ENCODE measurements at regions not wholly inside any gene's neighbourhood (a gene's known extent, or its start where the extent isn't known, plus 50 kb on each side); places are given as distances from the start of the nearest gene placed in this dataset.

DNA sequence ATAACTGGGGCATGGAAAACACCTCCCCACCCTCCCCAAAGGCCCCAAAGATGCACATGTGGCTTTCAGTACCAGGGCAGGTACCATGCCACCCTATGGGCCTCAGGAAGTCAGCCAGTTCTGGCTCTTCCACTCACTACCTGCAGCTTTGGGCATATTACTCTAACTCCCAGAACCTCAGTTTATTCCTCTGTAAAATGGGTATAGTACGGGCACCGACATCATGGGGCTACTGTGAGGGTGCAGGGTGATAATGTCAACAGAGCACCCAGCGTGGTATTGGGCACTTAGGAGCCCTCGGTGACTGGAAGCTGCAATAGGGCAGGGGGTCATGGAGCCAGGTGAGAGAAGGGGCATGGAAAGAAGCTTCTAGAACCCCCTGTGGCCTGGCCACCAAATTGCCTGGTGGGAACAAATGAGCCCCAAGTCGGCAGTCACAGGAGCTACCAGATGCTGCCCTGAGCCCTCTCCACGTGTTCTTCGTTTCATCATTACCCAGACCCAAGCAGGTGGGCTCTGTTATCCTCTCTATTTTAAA lies 512.1 kb downstream of the SHQ1 start:
- POLR2A ChIA-PET: no interaction called here
- no peak overlapping the region for H3K27ac Mint-ChIP-seq
- Histone ChIP-seq H3K36me3 (ENCODE audit: insufficient read depth, low read length) (no peaks in the 10 kb centered on the region), H3K4me1 (ENCODE audit: insufficient read depth, low read length) (peaks cover 5% of the 10 kb centered on the region), H3K9me3 (ENCODE audit: low read length) (no peaks in the 10 kb centered on the region), H3K4me3 (ENCODE audit: low read length) (no peak overlapping the region), H3K27ac (ENCODE audit: low read depth, low read length) (no peak overlapping the region), H3K27me3 (ENCODE audit: insufficient read depth, low read length, poor library complexity, severe bottlenecking) (no peaks in the 10 kb centered on the region)
- no peak for DNase-seq
- peaks cover 0 to 6% of the 10 kb centered on the region in 2 donors for H3K27me3 Mint-ChIP-seq
- no peaks in the 10 kb centered on the region for H3K4me1 Mint-ChIP-seq
- no peak overlapping the region for H3K4me3 Mint-ChIP-seq
- H3K9me3 Mint-ChIP-seq: no peaks in the 10 kb centered on the region
- H3K36me3 Mint-ChIP-seq: no peaks in the 10 kb centered on the region
- CTCF ChIA-PET: no interaction called here

DNA sequence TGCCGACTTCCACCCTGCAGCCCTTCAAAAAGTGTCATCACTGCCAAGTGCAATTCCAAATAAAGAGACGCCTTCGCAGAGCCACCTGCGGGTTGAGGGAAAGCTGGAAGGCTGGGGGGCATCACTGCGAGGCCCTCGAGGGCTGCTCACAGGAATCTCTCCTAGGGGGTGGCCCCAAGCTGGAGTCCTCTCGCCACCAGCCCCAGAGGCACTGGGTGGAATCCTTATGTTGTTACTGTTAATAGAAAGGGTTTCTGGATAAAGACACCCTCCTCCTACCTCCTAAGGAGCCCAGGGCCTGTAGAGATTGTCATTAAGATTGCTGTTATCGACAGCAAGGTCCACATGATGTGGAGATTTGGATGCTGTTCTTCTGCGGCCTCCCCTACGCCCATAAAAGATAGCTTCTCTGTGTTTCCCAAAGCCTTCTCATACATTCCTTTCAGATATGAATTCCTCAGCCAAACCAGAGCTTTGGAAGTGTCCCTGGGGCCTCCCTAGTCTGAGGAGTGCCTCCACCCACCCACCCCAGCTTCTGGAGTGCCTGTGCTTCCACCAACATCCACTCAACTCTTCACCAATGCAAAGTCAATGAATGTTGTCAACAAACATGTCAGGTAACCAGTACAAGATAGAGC lies 512.7 kb downstream of the SHQ1 start:
- H3K4me3 ChIP-seq (ENCODE audit: low read length): no peak overlapping the region
- Mint-ChIP-seq H3K27me3 (peaks cover 0 to 6% of the 10 kb centered on the region in 2 donors), H3K4me1 (no peaks in the 10 kb centered on the region), H3K4me3 (no peak overlapping the region), H3K36me3 (no peaks in the 10 kb centered on the region), H3K9me3 (no peaks in the 10 kb centered on the region), H3K27ac (no peak overlapping the region)
- no peak for DNase-seq
- no peaks in the 10 kb centered on the region for H3K36me3 ChIP-seq (ENCODE audit: insufficient read depth, low read length)
- H3K9me3 ChIP-seq (ENCODE audit: low read length): no peaks in the 10 kb centered on the region
- no peaks in the 10 kb centered on the region for H3K27me3 ChIP-seq (ENCODE audit: insufficient read depth, low read length, poor library complexity, severe bottlenecking)
- H3K27ac ChIP-seq (ENCODE audit: low read depth, low read length): no peak overlapping the region
- peaks cover 5% of the 10 kb centered on the region for H3K4me1 ChIP-seq (ENCODE audit: insufficient read depth, low read length)
- POLR2A ChIA-PET: no interaction called here
- CTCF ChIA-PET: no interaction called here

DNA sequence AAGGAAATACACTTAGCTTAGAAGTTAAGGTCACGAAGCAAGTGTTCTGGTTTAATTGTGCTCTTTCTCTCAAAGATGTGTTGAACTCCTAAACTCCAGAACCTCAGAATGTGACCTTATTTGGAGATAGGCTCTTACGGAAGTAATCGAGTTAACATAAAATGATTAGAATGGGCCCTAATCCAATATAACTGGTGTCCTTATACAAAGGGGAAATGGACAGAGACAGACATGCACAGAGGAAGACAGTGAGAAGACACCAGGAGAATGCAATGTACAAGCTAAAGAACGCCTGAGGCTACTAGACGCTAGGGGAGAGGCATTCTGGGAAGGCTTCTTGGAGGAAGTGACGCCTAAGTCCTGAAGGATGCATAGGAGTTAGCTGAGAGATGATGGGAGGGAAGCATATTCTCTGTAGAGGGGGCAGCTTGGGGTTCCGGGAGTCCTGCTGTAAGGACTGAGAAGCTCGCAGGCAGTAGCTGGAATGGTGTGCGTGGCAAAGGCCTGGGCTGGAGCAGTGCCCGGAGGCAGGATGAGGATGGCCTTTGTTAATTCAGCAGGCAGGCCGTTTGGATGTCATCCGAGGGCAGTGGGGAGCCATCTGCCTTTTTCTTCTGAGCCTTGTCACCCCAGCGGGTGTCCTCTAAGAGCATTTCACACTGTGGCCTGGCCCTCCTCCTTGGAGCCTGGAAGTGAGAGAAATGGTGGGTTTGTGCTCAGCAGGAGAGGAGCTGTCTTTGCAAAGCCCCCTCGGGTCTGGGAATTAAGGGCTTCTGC lies 513.4 kb downstream of the SHQ1 start:
- no peaks in the 10 kb centered on the region for H3K36me3 ChIP-seq (ENCODE audit: insufficient read depth, low read length)
- H3K4me1 ChIP-seq (ENCODE audit: insufficient read depth, low read length): peaks cover 5% of the 10 kb centered on the region
- no peaks in the 10 kb centered on the region for H3K9me3 Mint-ChIP-seq
- H3K27ac ChIP-seq (ENCODE audit: low read depth, low read length): no peak overlapping the region
- ChIA-PET POLR2A (no interaction called here), CTCF (no interaction called here)
- H3K27ac Mint-ChIP-seq: no peak overlapping the region
- no peak for DNase-seq
- no peaks in the 10 kb centered on the region for H3K27me3 ChIP-seq (ENCODE audit: insufficient read depth, low read length, poor library complexity, severe bottlenecking)
- H3K9me3 ChIP-seq (ENCODE audit: low read length): no peaks in the 10 kb centered on the region
- no peaks in the 10 kb centered on the region for H3K4me1 Mint-ChIP-seq
- no peak overlapping the region for H3K4me3 ChIP-seq (ENCODE audit: low read length)
- no peaks in the 10 kb centered on the region for H3K36me3 Mint-ChIP-seq
- no peak overlapping the region for H3K4me3 Mint-ChIP-seq
- peaks cover 0 to 6% of the 10 kb centered on the region in 2 donors for H3K27me3 Mint-ChIP-seq

DNA sequence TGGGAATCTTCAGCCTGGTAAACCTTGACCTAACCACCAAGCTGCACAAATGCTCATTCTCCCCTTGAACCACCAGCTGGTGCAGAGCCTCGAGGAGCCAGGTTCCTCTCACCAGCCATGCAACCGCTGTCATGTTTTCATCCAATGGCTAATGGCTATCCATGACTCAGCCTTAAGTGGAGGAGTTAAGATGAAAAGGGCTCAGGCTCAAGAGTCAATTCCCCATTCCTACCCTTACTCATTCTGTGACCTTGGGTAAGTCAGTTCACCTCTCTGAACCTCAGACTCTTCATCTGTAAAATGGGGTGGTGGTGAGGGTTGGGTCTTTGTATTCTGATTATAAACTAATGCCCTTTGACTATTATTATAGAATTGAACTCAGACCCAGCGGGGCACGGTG lies 515.6 kb downstream of the SHQ1 start:
- DNase-seq: no peak
- Histone ChIP-seq H3K36me3 (ENCODE audit: insufficient read depth, low read length) (no peaks in the 10 kb centered on the region), H3K4me3 (ENCODE audit: low read length) (no peak overlapping the region), H3K27ac (ENCODE audit: low read depth, low read length) (no peak overlapping the region), H3K9me3 (ENCODE audit: low read length) (no peaks in the 10 kb centered on the region), H3K4me1 (ENCODE audit: insufficient read depth, low read length) (peaks cover 5% of the 10 kb centered on the region), H3K27me3 (ENCODE audit: insufficient read depth, low read length, poor library complexity, severe bottlenecking) (no peaks in the 10 kb centered on the region)
- no peaks in the 10 kb centered on the region for H3K36me3 Mint-ChIP-seq
- no peaks in the 10 kb centered on the region for H3K9me3 Mint-ChIP-seq
- H3K4me3 Mint-ChIP-seq: no peak overlapping the region
- CTCF ChIA-PET: no interaction called here
- POLR2A ChIA-PET: no interaction called here
- H3K27me3 Mint-ChIP-seq: peaks cover 3 to 10% of the 10 kb centered on the region in 2 donors
- no peaks in the 10 kb centered on the region for H3K4me1 Mint-ChIP-seq
- no peak overlapping the region for H3K27ac Mint-ChIP-seq

DNA sequence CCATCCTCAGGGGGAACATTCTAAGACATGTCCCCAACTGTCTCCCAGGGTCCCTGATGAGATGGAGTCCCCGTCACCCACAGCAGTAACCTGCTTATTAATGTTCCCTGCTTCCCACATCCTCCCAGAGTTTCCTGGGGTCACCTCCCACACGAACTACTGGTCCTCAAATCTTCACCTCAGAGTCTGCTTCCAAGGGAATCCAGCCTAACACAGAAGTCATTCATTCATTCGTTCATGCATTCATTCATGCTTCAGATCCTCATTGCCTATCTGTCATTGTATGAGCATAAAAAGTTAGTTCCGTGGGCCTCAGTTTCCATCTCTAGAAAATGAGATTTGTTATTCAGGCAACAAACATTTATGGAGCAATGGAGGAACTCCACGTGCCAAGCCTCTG lies 516.2 kb downstream of the SHQ1 start:
- H3K27ac ChIP-seq (ENCODE audit: low read depth, low read length): no peak overlapping the region
- ChIA-PET POLR2A (no interaction called here), CTCF (no interaction called here)
- Mint-ChIP-seq H3K4me3 (no peak overlapping the region), H3K4me1 (no peaks in the 10 kb centered on the region), H3K27me3 (peaks cover 3 to 10% of the 10 kb centered on the region in 2 donors), H3K9me3 (no peaks in the 10 kb centered on the region), H3K27ac (no peak overlapping the region), H3K36me3 (no peaks in the 10 kb centered on the region)
- H3K36me3 ChIP-seq (ENCODE audit: insufficient read depth, low read length): no peaks in the 10 kb centered on the region
- H3K4me1 ChIP-seq (ENCODE audit: insufficient read depth, low read length): peaks cover under 1% of the 10 kb centered on the region
- DNase-seq: no peak
- H3K4me3 ChIP-seq (ENCODE audit: low read length): no peak overlapping the region
- H3K27me3 ChIP-seq (ENCODE audit: insufficient read depth, low read length, poor library complexity, severe bottlenecking): no peaks in the 10 kb centered on the region
- H3K9me3 ChIP-seq (ENCODE audit: low read length): no peaks in the 10 kb centered on the region

DNA sequence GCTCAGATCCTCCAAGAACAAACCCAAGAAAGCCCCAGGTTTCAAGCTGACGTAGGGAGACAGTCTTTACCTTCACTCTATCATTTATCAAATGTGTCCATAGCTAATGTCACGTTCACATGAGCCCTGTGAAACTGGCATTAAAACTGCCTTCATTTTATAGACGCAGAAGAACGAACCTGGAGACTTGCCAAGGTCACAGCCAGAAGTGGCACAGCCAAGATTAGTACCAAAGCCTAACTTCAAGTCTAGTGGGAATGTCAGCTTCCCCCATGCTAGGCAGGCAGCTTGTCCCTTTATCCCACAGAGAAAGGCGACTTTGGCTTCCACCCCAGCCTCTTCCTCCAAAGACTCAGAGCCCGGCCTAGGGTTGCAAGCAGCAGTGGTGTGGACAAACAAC lies 517.2 kb downstream of the SHQ1 start:
- ChIA-PET POLR2A (no interaction called here), CTCF (no interaction called here)
- H3K4me1 ChIP-seq (ENCODE audit: insufficient read depth, low read length): no peaks in the 10 kb centered on the region
- no peak for DNase-seq
- Mint-ChIP-seq H3K4me3 (no peak overlapping the region), H3K4me1 (no peaks in the 10 kb centered on the region), H3K9me3 (no peaks in the 10 kb centered on the region), H3K27ac (no peak overlapping the region), H3K36me3 (no peaks in the 10 kb centered on the region), H3K27me3 (peaks cover 3 to 10% of the 10 kb centered on the region in 2 donors)
- no peaks in the 10 kb centered on the region for H3K9me3 ChIP-seq (ENCODE audit: low read length)
- H3K27me3 ChIP-seq (ENCODE audit: insufficient read depth, low read length, poor library complexity, severe bottlenecking): no peaks in the 10 kb centered on the region
- H3K36me3 ChIP-seq (ENCODE audit: insufficient read depth, low read length): no peaks in the 10 kb centered on the region
- no peak overlapping the region for H3K4me3 ChIP-seq (ENCODE audit: low read length)
- no peak overlapping the region for H3K27ac ChIP-seq (ENCODE audit: low read depth, low read length)

DNA sequence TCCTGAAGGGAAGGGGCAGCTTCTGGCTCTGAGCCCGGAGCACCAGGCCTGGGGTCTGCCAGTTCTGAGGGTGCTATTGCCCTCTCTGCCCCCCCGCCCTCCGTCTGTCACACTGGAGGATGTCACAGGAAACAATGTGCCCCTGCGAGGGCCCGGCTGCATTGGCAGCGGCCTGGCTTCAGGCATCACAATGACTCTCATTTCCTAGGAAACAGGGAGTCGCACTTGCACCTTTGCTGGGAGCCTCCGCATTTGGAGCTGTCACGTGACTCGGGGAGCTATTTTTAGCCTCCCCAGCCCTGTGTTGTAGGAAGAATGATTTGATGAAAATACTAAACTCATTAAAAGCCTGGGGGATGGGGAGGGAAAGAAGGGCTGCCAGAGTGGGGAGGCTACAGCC lies 518.9 kb downstream of the SHQ1 start:
- Mint-ChIP-seq H3K27ac (no peak overlapping the region), H3K4me3 (no peak overlapping the region)
- no peak overlapping the region for H3K4me3 ChIP-seq (ENCODE audit: low read length)

DNA sequence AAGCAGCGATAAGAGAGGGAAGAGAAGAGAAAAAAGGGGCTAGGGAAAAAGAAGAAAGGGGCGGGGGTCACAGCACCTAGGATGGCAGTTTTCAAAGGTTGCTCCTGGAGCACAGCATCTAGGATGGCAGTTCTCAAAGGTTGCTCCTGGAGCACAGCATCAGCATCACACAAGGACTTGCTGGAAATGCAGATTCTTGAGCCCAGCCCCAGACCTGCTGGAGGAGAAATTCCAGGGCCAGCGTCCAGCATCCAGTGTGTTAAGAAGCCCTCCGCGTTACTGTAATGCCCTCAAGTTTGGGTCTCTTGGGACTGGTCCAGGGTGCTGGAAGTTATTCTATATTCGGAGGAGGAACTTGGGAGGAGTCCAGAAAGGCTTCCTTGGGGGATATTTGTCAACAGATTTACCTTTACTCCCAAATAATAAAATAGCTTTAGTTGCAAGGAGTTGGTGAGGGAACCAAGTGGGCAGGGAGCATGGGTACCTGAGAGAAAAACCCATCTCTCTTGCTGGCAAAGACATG lies 519.4 kb downstream of the SHQ1 start:
- Histone ChIP-seq H3K27me3 (ENCODE audit: insufficient read depth, low read length, poor library complexity, severe bottlenecking) (no peaks in the 10 kb centered on the region), H3K4me3 (ENCODE audit: low read length) (no peak overlapping the region), H3K9me3 (ENCODE audit: low read length) (no peaks in the 10 kb centered on the region), H3K27ac (ENCODE audit: low read depth, low read length) (no peak overlapping the region), H3K36me3 (ENCODE audit: insufficient read depth, low read length) (no peaks in the 10 kb centered on the region), H3K4me1 (ENCODE audit: insufficient read depth, low read length) (no peaks in the 10 kb centered on the region)
- CTCF ChIA-PET: no interaction called here
- Mint-ChIP-seq H3K36me3 (no peaks in the 10 kb centered on the region), H3K4me1 (no peaks in the 10 kb centered on the region), H3K4me3 (no peak overlapping the region), H3K9me3 (no peaks in the 10 kb centered on the region), H3K27me3 (peaks cover 3 to 10% of the 10 kb centered on the region in 2 donors), H3K27ac (no peak overlapping the region)
- DNase-seq: no peak
- POLR2A ChIA-PET: no interaction called here

More for the DNA sequence above, 518.9 kb downstream of the SHQ1 start:
- Mint-ChIP-seq H3K27me3 (peaks cover 3 to 10% of the 10 kb centered on the region in 2 donors), H3K9me3 (no peaks in the 10 kb centered on the region), H3K36me3 (no peaks in the 10 kb centered on the region), H3K4me1 (no peaks in the 10 kb centered on the region)
- Histone ChIP-seq H3K9me3 (ENCODE audit: low read length) (no peaks in the 10 kb centered on the region), H3K36me3 (ENCODE audit: insufficient read depth, low read length) (no peaks in the 10 kb centered on the region), H3K27ac (ENCODE audit: low read depth, low read length) (no peak overlapping the region), H3K27me3 (ENCODE audit: insufficient read depth, low read length, poor library complexity, severe bottlenecking) (no peaks in the 10 kb centered on the region), H3K4me1 (ENCODE audit: insufficient read depth, low read length) (no peaks in the 10 kb centered on the region)
- POLR2A ChIA-PET: no interaction called here
- CTCF ChIA-PET: no interaction called here
- DNase-seq: no peak
